ENCODE measurements at regions not wholly inside any gene's neighbourhood (a gene's known extent, or its start where the extent isn't known, plus 50 kb on each side); places are given as distances from the start of the nearest gene placed in this dataset.

DNA sequence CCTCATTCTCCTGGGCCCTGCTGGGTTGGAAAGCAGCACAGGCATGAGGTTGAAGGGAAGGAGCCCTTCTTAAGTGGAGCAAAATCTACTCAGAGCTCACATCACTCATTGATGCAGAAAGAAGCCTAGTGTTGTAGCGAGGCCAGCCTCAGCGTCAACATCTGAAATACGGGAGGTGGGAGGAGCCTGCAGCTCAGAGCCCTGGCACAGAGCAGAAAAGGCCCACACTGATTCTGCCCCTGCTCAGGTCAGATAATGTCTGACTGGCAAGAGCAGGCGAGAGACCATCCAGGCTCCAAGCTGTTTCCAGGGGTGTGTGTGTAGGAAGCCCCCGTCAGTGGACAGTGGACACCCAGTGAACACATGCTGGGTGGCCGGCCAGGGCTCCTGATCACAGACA lies 1541.6 kb downstream of the TSPY10 start:
- Mint-ChIP-seq H3K27ac (no peak overlapping the region), H3K4me1 (no peaks in the 10 kb centered on the region), H3K4me3 (no peak overlapping the region), H3K36me3 (ENCODE audit: low read depth) (peaks cover 13% of the 10 kb centered on the region; the same call in 2 of the 3 replicates), H3K27me3 (ENCODE audit: insufficient read depth, low read depth, poor library complexity) (peaks cover 7% of the 10 kb centered on the region), H3K9me3 (peaks cover 66% of the 10 kb centered on the region)
- Histone ChIP-seq H3K27ac (ENCODE audit: low read depth) (no peak overlapping the region), H3K36me3 (ENCODE audit: insufficient read depth) (no peaks in the 10 kb centered on the region), H3K4me2 (no peak overlapping the region), H4K20me1 (replicated peaks; ENCODE audit: insufficient read depth) (no peaks in the 10 kb centered on the region), H3K4me1 (ENCODE audit: insufficient read depth) (no peaks in the 10 kb centered on the region), H3F3A (replicated peaks; ENCODE audit: low read depth) (no peaks in the 10 kb centered on the region), H3K27me3 (ENCODE audit: insufficient read depth) (no peaks in the 10 kb centered on the region), H3K79me2 (replicated peaks; ENCODE audit: insufficient read depth) (no peaks in the 10 kb centered on the region), H3K4me3 (no peak overlapping the region), H2AFZ (no peak overlapping the region), H3K9me2 (ENCODE audit: insufficient read depth) (no peaks in the 10 kb centered on the region)
- no peak for DNase-seq (ENCODE audit: low spot score)
- no peak for TF ChIP-seq CREB1 (CRISPR knock-in tag; IDR thresholded peaks at IDR 0.05; ENCODE audit: low read depth)
- no peak for TF ChIP-seq ETS1 (IDR thresholded peaks at IDR 0.05)
- no peak for ATAC-seq

- Mint-ChIP-seq H3K27ac (no peak overlapping the region), H3K4me3 (no peak overlapping the region), H3K27me3 (ENCODE audit: insufficient read depth, low read depth, poor library complexity) (peaks cover 3% of the 10 kb centered on the region), H3K9me3 (peaks cover 67% of the 10 kb centered on the region), H3K36me3 (ENCODE audit: low read depth) (peaks cover 7% of the 10 kb centered on the region; the same call in 2 of the 3 replicates), H3K4me1 (no peaks in the 10 kb centered on the region)
- DNase-seq (ENCODE audit: low spot score): no peak
- Histone ChIP-seq H3K4me3 (no peak overlapping the region), H3K27ac (ENCODE audit: low read depth) (no peak overlapping the region), H3K4me1 (ENCODE audit: insufficient read depth) (no peaks in the 10 kb centered on the region), H4K20me1 (replicated peaks; ENCODE audit: insufficient read depth) (no peaks in the 10 kb centered on the region), H3F3A (replicated peaks; ENCODE audit: low read depth) (no peaks in the 10 kb centered on the region), H3K4me2 (no peak overlapping the region), H3K79me2 (replicated peaks; ENCODE audit: insufficient read depth) (no peaks in the 10 kb centered on the region), H3K27me3 (ENCODE audit: insufficient read depth) (no peaks in the 10 kb centered on the region), H3K9me2 (ENCODE audit: insufficient read depth) (no peaks in the 10 kb centered on the region), H2AFZ (no peak overlapping the region), H3K36me3 (ENCODE audit: insufficient read depth) (no peaks in the 10 kb centered on the region)
- no peak for ATAC-seq
- TF ChIP-seq POLR2AphosphoS5 (IDR thresholded peaks at IDR 0.05; ENCODE audit: low read depth) (no peak), STAT1 (IDR thresholded peaks at IDR 0.05; ENCODE audit: unreplicated experiment) (no peak), CREB1 (CRISPR knock-in tag; IDR thresholded peaks at IDR 0.05; ENCODE audit: low read depth) (no peak), EZH2 (IDR thresholded peaks at IDR 0.05; ENCODE audit: low read depth, unreplicated experiment) (no peak), ZNF462 (CRISPR knock-in tag; IDR thresholded peaks at IDR 0.05) (no peak), ETS1 (IDR thresholded peaks at IDR 0.05) (no peak), ZNF114 (CRISPR knock-in tag; IDR thresholded peaks at IDR 0.05) (no peak)
- TF ChIP-seq, protein P1, sequence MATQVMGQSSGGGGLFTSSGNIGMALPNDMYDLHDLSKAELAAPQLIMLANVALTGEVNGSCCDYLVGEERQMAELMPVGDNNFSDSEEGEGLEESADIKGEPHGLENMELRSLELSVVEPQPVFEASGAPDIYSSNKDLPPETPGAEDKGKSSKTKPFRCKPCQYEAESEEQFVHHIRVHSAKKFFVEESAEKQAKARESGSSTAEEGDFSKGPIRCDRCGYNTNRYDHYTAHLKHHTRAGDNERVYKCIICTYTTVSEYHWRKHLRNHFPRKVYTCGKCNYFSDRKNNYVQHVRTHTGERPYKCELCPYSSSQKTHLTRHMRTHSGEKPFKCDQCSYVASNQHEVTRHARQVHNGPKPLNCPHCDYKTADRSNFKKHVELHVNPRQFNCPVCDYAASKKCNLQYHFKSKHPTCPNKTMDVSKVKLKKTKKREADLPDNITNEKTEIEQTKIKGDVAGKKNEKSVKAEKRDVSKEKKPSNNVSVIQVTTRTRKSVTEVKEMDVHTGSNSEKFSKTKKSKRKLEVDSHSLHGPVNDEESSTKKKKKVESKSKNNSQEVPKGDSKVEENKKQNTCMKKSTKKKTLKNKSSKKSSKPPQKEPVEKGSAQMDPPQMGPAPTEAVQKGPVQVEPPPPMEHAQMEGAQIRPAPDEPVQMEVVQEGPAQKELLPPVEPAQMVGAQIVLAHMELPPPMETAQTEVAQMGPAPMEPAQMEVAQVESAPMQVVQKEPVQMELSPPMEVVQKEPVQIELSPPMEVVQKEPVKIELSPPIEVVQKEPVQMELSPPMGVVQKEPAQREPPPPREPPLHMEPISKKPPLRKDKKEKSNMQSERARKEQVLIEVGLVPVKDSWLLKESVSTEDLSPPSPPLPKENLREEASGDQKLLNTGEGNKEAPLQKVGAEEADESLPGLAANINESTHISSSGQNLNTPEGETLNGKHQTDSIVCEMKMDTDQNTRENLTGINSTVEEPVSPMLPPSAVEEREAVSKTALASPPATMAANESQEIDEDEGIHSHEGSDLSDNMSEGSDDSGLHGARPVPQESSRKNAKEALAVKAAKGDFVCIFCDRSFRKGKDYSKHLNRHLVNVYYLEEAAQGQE (IDR thresholded peaks at IDR 0.05; ENCODE audit: unreplicated experiment): no peak
Observed at GRCh38 chrY:11070250-11071113, 1542.8 kb downstream of the TSPY10 start.
